Keratinocyte (primary cell): ENCODE measurements at regions not wholly inside any gene's neighbourhood (a gene's known extent, or its start where the extent isn't known, plus 50 kb on each side); places are given as distances from the start of the nearest gene placed in this dataset.

Experiments used
- DNase-seq: peaks from one replicate; pipeline ENCODE4 v3.0.0-alpha.2; 2011; ENCODE audit warnings: low read depth, missing footprints, low spot score
- FAIRE-seq: peaks from 2 replicates; lab custom pipeline; 2011; peaks lifted over from hg19 to GRCh38; lab: Jason Lieb, UNC
- H2AFZ ChIP-seq: 2 replicates; pipeline ENCODE4 v1.6.0; 2012; ENCODE audit warnings: low read length, control low read depth, inconsistent platforms; ENCODE audit not compliant: control insufficient read depth
- H3K27ac ChIP-seq: 2 replicates; pipeline ENCODE4 v1.5.1; 2011; ENCODE audit warnings: low read length; ENCODE audit not compliant: control insufficient read depth, insufficient read depth
- H3K27me3 ChIP-seq: 3 replicates; pipeline ENCODE4 v1.6.0; 2011; ENCODE audit warnings: low read length; ENCODE audit not compliant: control insufficient read depth, insufficient read depth; ENCODE audit errors: extremely low read depth
- H3K36me3 ChIP-seq, 2 experiments: 2 replicates in 1 of 2; 3 replicates in 1 of 2; pipeline ENCODE4 v1.5.1; 2011; ENCODE audit warnings: low read length in 2 of 2, mild to moderate bottlenecking in 1 of 2; ENCODE audit not compliant: control insufficient read depth in 2 of 2, insufficient read depth in 2 of 2; ENCODE audit errors: extremely low read depth in 1 of 2
- H3K4me1 ChIP-seq: 3 replicates; pipeline ENCODE4 v1.5.1; 2011; ENCODE audit warnings: low read length; ENCODE audit not compliant: control insufficient read depth, insufficient read depth; ENCODE audit errors: extremely low read depth
- H3K4me2 ChIP-seq: 3 replicates; pipeline ENCODE4 v1.6.0; 2011; ENCODE audit warnings: low read depth, low read length; ENCODE audit not compliant: control insufficient read depth, insufficient read depth; ENCODE audit errors: extremely low read depth
- H3K4me3 ChIP-seq, 3 experiments: fragments of 200-600 bp in 1 of 3; sonication (generic) in 1 of 3; 2 replicates in 2 of 3; 3 replicates in 1 of 3; pipeline ENCODE4 v1.5.1; 2011 to 2016; ENCODE audit warnings: low read length in 3 of 3, mild to moderate bottlenecking in 3 of 3, control low read depth in 2 of 3, inconsistent platforms in 1 of 3, low read depth in 1 of 3, mixed read lengths in 1 of 3, mixed run types in 1 of 3, moderate library complexity in 1 of 3; ENCODE audit not compliant: control insufficient read depth in 2 of 3, insufficient read depth in 2 of 3; ENCODE audit errors: extremely low read depth in 1 of 3
- H3K79me2 ChIP-seq: 2 replicates; pipeline ENCODE4 v1.6.0; 2012; ENCODE audit warnings: low read length; ENCODE audit not compliant: control insufficient read depth, insufficient read depth
- H3K9ac ChIP-seq: 3 replicates; pipeline ENCODE4 v1.6.0; 2011; ENCODE audit warnings: low read length; ENCODE audit not compliant: control insufficient read depth, insufficient read depth; ENCODE audit errors: extremely low read depth
- H3K9me1 ChIP-seq: 3 replicates; pipeline ENCODE4 v1.6.0; 2011; ENCODE audit warnings: low read length; ENCODE audit not compliant: control insufficient read depth, insufficient read depth; ENCODE audit errors: extremely low read depth
- H3K9me3 ChIP-seq: 2 replicates; pipeline ENCODE4 v1.5.1; 2012; ENCODE audit warnings: low read depth, low read length; ENCODE audit not compliant: control insufficient read depth
- H4K20me1 ChIP-seq: 3 replicates; pipeline ENCODE4 v1.6.0; 2011; ENCODE audit warnings: low read length; ENCODE audit not compliant: control insufficient read depth, insufficient read depth; ENCODE audit errors: extremely low read depth
- EZH2 ChIP-seq: IDR thresholded peaks from one replicate; pipeline ENCODE4 v1.6.1; 2012; ENCODE audit warnings: inconsistent platforms, mild to moderate bottlenecking, low read length, moderate library complexity
- dilution Hi-C: fragments of 300-500 bp; cut with MboI; formaldehyde crosslinking; loops from one replicate; pipeline ENCODE4 v1.7.0; 2020; ENCODE audit warnings: low sequenced_read_pairs; ENCODE audit not compliant: extremely low pct_ligation_motif_present
- TF ChIP-seq, protein P1 (sequence below), 3 experiments: IDR thresholded peaks in 1 of 3; conservative IDR thresholded peaks in 1 of 3; optimal IDR thresholded peaks in 1 of 3; 2 replicates in 2 of 3; 3 replicates in 1 of 3; pipeline versions ENCODE3 to v1.5.1; 2011; ENCODE audit warnings: low read length in 3 of 3, mild to moderate bottlenecking in 3 of 3, moderate library complexity in 2 of 3, control low read depth in 1 of 3, inconsistent platforms in 1 of 3; ENCODE audit not compliant: insufficient read depth in 2 of 3; ENCODE audit errors: extremely low read depth in 1 of 3

GRCh38 chr2:78024996-78025395, 502.8 kb upstream of the LRRTM4 start:
- Histone ChIP-seq H3K4me1 (no peaks in the 10 kb centered on the region), H3K27ac (no peak overlapping the region), H3K36me3 (no peaks in the 10 kb centered on the region), H3K9me3 (peaks cover 2% of the 10 kb centered on the region), H3K4me3 (no peak overlapping the region), H3K27me3 (no peaks in the 10 kb centered on the region), H3K4me2 (no peak overlapping the region), H2AFZ (no peak overlapping the region), H3K9me1 (no peaks in the 10 kb centered on the region), H4K20me1 (no peaks in the 10 kb centered on the region), H3K79me2 (no peaks in the 10 kb centered on the region), H3K9ac (no peak overlapping the region)
- no peak for DNase-seq
- no peak for FAIRE-seq
- no peak for TF ChIP-seq EZH2
- TF ChIP-seq, protein P1, sequence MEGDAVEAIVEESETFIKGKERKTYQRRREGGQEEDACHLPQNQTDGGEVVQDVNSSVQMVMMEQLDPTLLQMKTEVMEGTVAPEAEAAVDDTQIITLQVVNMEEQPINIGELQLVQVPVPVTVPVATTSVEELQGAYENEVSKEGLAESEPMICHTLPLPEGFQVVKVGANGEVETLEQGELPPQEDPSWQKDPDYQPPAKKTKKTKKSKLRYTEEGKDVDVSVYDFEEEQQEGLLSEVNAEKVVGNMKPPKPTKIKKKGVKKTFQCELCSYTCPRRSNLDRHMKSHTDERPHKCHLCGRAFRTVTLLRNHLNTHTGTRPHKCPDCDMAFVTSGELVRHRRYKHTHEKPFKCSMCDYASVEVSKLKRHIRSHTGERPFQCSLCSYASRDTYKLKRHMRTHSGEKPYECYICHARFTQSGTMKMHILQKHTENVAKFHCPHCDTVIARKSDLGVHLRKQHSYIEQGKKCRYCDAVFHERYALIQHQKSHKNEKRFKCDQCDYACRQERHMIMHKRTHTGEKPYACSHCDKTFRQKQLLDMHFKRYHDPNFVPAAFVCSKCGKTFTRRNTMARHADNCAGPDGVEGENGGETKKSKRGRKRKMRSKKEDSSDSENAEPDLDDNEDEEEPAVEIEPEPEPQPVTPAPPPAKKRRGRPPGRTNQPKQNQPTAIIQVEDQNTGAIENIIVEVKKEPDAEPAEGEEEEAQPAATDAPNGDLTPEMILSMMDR (optimal IDR thresholded peaks at IDR 0.05 in 1 of 3, IDR thresholded peaks at IDR 0.05 in 1 of 3, conservative IDR thresholded peaks at IDR 0.05 in 1 of 3; ENCODE audit: extremely low read depth in 1 of 3, insufficient read depth in 2 of 3, low read length in 3 of 3), result no peak
- dilution Hi-C loops, result no loop called here

- Histone ChIP-seq H3K9me1 (no peaks in the 10 kb centered on the region), H3K9ac (no peak overlapping the region), H2AFZ (no peak overlapping the region), H3K27me3 (no peaks in the 10 kb centered on the region), H3K27ac (no peak overlapping the region), H4K20me1 (no peaks in the 10 kb centered on the region), H3K4me1 (no peaks in the 10 kb centered on the region), H3K4me2 (no peak overlapping the region), H3K4me3 (no peak overlapping the region), H3K79me2 (no peaks in the 10 kb centered on the region), H3K36me3 (no peaks in the 10 kb centered on the region), H3K9me3 (peaks cover 2% of the 10 kb centered on the region)
- DNase-seq (no peak), FAIRE-seq (no peak)
- TF ChIP-seq EZH2, result no peak
- TF ChIP-seq, protein P1 (optimal IDR thresholded peaks at IDR 0.05 in 1 of 3, IDR thresholded peaks at IDR 0.05 in 1 of 3, conservative IDR thresholded peaks at IDR 0.05 in 1 of 3; ENCODE audit: extremely low read depth in 1 of 3, insufficient read depth in 2 of 3, low read length in 3 of 3), result no peak
- dilution Hi-C loops, result no loop called here
Observed at GRCh38 chr2:78029392-78029995, 507.3 kb upstream of the LRRTM4 start.
